GM12873 (cell line): ENCODE measurements at regions not wholly inside any gene's neighbourhood (a gene's known extent, or its start where the extent isn't known, plus 50 kb on each side); places are given as distances from the start of the nearest gene placed in this dataset.

ENCODE experiments used
- CTCF ChIP-seq: IDR thresholded peaks from 2 replicates; pipeline ENCODE4 v1.5.1; 2012; ENCODE audit warnings: low read depth, mild to moderate bottlenecking, moderate library complexity, low read length, control low read depth; ENCODE audit not compliant: insufficient read depth; ENCODE audit errors: missing control alignments

DNA sequence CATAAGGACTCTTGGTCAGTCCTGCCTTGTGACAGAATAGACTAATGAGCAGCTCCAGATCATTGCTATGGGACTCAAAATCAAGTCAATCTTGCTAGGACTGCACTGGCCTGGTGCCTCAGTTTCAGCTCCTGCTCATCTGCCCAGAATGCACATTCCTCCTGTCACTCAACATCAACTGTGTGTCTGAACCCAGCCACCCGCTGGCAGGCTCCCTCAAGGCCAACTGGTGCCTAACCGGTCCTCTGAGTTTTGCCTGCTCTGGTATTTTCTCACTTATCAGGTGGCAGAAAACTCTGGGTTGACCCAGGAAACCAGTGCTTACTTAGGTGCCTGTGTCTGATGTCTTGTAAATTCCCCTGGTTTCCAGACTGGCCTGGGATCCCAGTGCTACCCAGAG, 297.7 kb downstream of the DHX35 start:
- no peak for TF ChIP-seq CTCF

GRCh38 chr20:39259010-39259803, 297.1 kb downstream of the DHX35 start:
- TF ChIP-seq CTCF = no peak

- no peak for TF ChIP-seq CTCF
These were observed 296.1 kb downstream of the DHX35 start for GRCh38 chr20:39258253-39258652.

GRCh38 chr20:39253051-39253755, 291.1 kb downstream of the DHX35 start:
- no peak for TF ChIP-seq CTCF

- TF ChIP-seq CTCF = no peak
These were observed 289.9 kb downstream of the DHX35 start for GRCh38 chr20:39252035-39252434.

- no peak for TF ChIP-seq CTCF
These were observed 287.7 kb downstream of the DHX35 start for GRCh38 chr20:39249798-39250197.

- TF ChIP-seq CTCF = no peak
These were observed 286.8 kb downstream of the DHX35 start for GRCh38 chr20:39248862-39249485.
